ENCODE measurements at regions not wholly inside any gene's neighbourhood (a gene's known extent, or its start where the extent isn't known, plus 50 kb on each side); places are given as distances from the start of the nearest gene placed in this dataset.

DNA sequence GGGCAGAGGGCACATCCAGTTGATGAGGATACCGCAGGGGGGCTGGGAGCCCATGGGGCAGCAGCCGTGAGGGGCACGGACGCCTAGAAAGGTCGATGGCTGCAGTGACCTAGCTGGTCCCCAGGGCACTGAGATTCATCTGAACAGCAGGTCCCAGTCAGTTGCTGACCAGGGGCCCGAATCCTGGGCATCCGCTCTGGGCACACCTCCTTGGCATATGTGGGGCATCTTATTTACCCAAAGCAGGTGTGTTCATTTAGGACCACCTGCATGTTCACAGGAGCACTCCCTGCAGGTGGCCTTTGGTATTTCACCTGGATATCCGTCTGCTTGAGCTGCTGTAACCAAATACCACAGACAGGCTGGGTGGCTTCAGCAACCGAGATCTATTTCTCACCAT, 72.0 kb upstream of the ODC1 start:
- H3K27me3 ChIP-seq = no peaks in the 10 kb centered on the region
- WGBS (ENCODE audit: low lambda C conversion rate, missing lambda C conversion rate) = 94% methylated on average over 9 of the region's 9 CpGs
- H3K36me3 ChIP-seq (replicated peaks; ENCODE audit: insufficient read depth, low read depth) = no peaks in the 10 kb centered on the region
- H3K9me2 ChIP-seq (replicated peaks; ENCODE audit: insufficient read depth) = no peaks in the 10 kb centered on the region
- H3K9me3 ChIP-seq (ENCODE audit: low read depth) = no peaks in the 10 kb centered on the region
- no peak overlapping the region for H3K27ac ChIP-seq
- TF ChIP-seq, protein P1, sequence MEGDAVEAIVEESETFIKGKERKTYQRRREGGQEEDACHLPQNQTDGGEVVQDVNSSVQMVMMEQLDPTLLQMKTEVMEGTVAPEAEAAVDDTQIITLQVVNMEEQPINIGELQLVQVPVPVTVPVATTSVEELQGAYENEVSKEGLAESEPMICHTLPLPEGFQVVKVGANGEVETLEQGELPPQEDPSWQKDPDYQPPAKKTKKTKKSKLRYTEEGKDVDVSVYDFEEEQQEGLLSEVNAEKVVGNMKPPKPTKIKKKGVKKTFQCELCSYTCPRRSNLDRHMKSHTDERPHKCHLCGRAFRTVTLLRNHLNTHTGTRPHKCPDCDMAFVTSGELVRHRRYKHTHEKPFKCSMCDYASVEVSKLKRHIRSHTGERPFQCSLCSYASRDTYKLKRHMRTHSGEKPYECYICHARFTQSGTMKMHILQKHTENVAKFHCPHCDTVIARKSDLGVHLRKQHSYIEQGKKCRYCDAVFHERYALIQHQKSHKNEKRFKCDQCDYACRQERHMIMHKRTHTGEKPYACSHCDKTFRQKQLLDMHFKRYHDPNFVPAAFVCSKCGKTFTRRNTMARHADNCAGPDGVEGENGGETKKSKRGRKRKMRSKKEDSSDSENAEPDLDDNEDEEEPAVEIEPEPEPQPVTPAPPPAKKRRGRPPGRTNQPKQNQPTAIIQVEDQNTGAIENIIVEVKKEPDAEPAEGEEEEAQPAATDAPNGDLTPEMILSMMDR (IDR thresholded peaks at IDR 0.05; ENCODE audit: poor library complexity) = no peak
- TF ChIP-seq EZH2phosphoT487 (IDR thresholded peaks at IDR 0.05; ENCODE audit: low read depth, severe bottlenecking, unreplicated experiment) (no peak), EZH2 (IDR thresholded peaks at IDR 0.05; ENCODE audit: borderline replicate concordance) (no peak)
- DNase-seq (ENCODE audit: low spot score) = no peak
- no peak overlapping the region for H3K4me3 ChIP-seq
- H4K20me1 ChIP-seq (ENCODE audit: insufficient read depth, poor library complexity, severe bottlenecking) = no peaks in the 10 kb centered on the region
- H3K4me2 ChIP-seq = no peak overlapping the region
- no peaks in the 10 kb centered on the region for H3K79me2 ChIP-seq
- no peak overlapping the region for H2AFZ ChIP-seq
- no peaks in the 10 kb centered on the region for H3K4me1 ChIP-seq (ENCODE audit: insufficient read depth)

GRCh38 chr2:10519394-10519740, 71.2 kb upstream of the ODC1 start:
- Histone ChIP-seq H3K4me1 (ENCODE audit: insufficient read depth) (no peaks in the 10 kb centered on the region), H2AFZ (no peak overlapping the region), H3K36me3 (replicated peaks; ENCODE audit: insufficient read depth, low read depth) (no peaks in the 10 kb centered on the region), H4K20me1 (ENCODE audit: insufficient read depth, poor library complexity, severe bottlenecking) (no peaks in the 10 kb centered on the region), H3K79me2 (no peaks in the 10 kb centered on the region), H3K9me3 (ENCODE audit: low read depth) (no peaks in the 10 kb centered on the region), H3K4me2 (no peak overlapping the region), H3K27ac (no peak overlapping the region), H3K4me3 (no peak overlapping the region), H3K27me3 (no peaks in the 10 kb centered on the region), H3K9me2 (replicated peaks; ENCODE audit: insufficient read depth) (no peaks in the 10 kb centered on the region)
- WGBS (ENCODE audit: low lambda C conversion rate, missing lambda C conversion rate) = 95% methylated on average over 9 of the region's 9 CpGs
- no peak for TF ChIP-seq EZH2 (IDR thresholded peaks at IDR 0.05; ENCODE audit: borderline replicate concordance)
- TF ChIP-seq, protein P1 (IDR thresholded peaks at IDR 0.05; ENCODE audit: poor library complexity) = no peak
- DNase-seq (ENCODE audit: low spot score) = no peak

GRCh38 chr2:10518470-10519393, 70.6 kb upstream of the ODC1 start:
- no peaks in the 10 kb centered on the region for H3K9me3 ChIP-seq (ENCODE audit: low read depth)
- H3K4me2 ChIP-seq = no peak overlapping the region
- H3K36me3 ChIP-seq (replicated peaks; ENCODE audit: insufficient read depth, low read depth) = no peaks in the 10 kb centered on the region
- TF ChIP-seq EZH2 (IDR thresholded peaks at IDR 0.05; ENCODE audit: borderline replicate concordance) = no peak
- TF ChIP-seq, protein P1 (IDR thresholded peaks at IDR 0.05; ENCODE audit: poor library complexity) = no peak
- no peak for TF ChIP-seq EZH2phosphoT487 (IDR thresholded peaks at IDR 0.05; ENCODE audit: low read depth, severe bottlenecking, unreplicated experiment)
- H3K9me2 ChIP-seq (replicated peaks; ENCODE audit: insufficient read depth) = no peaks in the 10 kb centered on the region
- H2AFZ ChIP-seq = no peak overlapping the region
- no peaks in the 10 kb centered on the region for H4K20me1 ChIP-seq (ENCODE audit: insufficient read depth, poor library complexity, severe bottlenecking)
- no peaks in the 10 kb centered on the region for H3K27me3 ChIP-seq
- H3K27ac ChIP-seq = no peak overlapping the region
- no peak overlapping the region for H3K4me3 ChIP-seq
- 93% methylated on average over 20 of the region's 20 CpGs for WGBS (ENCODE audit: low lambda C conversion rate, missing lambda C conversion rate)
- no peaks in the 10 kb centered on the region for H3K4me1 ChIP-seq (ENCODE audit: insufficient read depth)
- DNase-seq (ENCODE audit: low spot score) = peak; percentile 3
- no peaks in the 10 kb centered on the region for H3K79me2 ChIP-seq

All from hepatocyte (in vitro differentiated cells).